BJ (cell line): ENCODE measurements at regions not wholly inside any gene's neighbourhood (a gene's known extent, or its start where the extent isn't known, plus 50 kb on each side); places are given as distances from the start of the nearest gene placed in this dataset.

Source experiments
- CTCF ChIA-PET: fragments of 350-600 bp; formaldehyde crosslinking; extraction: SDS; loops from one replicate; lab custom pipeline; 2021; ENCODE audit warnings: antibody characterized with exemption, inconsistent platforms; lab: Yijun Ruan, JAX
- POLR2A ChIA-PET: fragments of 300-600 bp; sonication (Branson Sonifier 250); formaldehyde crosslinking; extraction: SDS; loops from one replicate; lab custom pipeline; 2021; ENCODE audit warnings: antibody characterized with exemption; lab: Charles Lee
- DNase-seq: peaks from one replicate; pipeline ENCODE4 v3.0.0-alpha.2; 2011; ENCODE audit warnings: low read depth
- H3K27me3 ChIP-seq: 2 replicates; pipeline ENCODE4 v1.6.0; 2011; ENCODE audit warnings: low read length; ENCODE audit not compliant: control insufficient read depth, insufficient read depth
- H3K36me3 ChIP-seq: 2 replicates; pipeline ENCODE4 v1.5.1; 2011; ENCODE audit warnings: low read length; ENCODE audit not compliant: control insufficient read depth, insufficient read depth
- H3K4me3 ChIP-seq: 2 replicates; pipeline ENCODE4 v1.5.1; 2011; ENCODE audit warnings: low read depth, mild to moderate bottlenecking, control low read depth, low read length
- TF ChIP-seq, protein P1 (sequence below): IDR thresholded peaks from 2 replicates; pipeline ENCODE4 v1.5.1; 2011; ENCODE audit warnings: low read depth, mild to moderate bottlenecking, control low read depth, inconsistent platforms, low read length, moderate library complexity; ENCODE audit not compliant: insufficient read depth

DNA sequence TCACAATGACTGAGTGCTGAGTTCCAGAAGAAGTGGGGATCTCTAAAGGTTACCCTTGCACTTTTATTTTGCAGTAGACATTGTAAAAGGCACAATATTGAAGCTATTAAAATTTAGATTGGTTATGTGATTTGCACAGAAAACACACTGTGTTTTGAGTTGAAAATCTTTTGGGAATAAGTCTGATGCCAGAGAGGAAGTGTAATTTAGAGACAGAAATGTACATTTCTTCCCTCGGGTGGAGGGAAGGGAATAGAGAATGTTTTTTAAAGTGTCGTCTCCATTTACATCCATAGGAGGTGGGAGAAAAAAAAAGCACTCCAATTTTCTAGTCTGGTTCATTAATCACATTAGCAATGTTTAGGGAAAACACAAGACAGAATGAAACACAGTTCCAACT lies 465.8 kb downstream of the OLFM4 start:
- TF ChIP-seq, protein P1, sequence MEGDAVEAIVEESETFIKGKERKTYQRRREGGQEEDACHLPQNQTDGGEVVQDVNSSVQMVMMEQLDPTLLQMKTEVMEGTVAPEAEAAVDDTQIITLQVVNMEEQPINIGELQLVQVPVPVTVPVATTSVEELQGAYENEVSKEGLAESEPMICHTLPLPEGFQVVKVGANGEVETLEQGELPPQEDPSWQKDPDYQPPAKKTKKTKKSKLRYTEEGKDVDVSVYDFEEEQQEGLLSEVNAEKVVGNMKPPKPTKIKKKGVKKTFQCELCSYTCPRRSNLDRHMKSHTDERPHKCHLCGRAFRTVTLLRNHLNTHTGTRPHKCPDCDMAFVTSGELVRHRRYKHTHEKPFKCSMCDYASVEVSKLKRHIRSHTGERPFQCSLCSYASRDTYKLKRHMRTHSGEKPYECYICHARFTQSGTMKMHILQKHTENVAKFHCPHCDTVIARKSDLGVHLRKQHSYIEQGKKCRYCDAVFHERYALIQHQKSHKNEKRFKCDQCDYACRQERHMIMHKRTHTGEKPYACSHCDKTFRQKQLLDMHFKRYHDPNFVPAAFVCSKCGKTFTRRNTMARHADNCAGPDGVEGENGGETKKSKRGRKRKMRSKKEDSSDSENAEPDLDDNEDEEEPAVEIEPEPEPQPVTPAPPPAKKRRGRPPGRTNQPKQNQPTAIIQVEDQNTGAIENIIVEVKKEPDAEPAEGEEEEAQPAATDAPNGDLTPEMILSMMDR: no peak
- POLR2A ChIA-PET: no interaction called here
- DNase-seq: no peak
- CTCF ChIA-PET: no interaction called here
- Histone ChIP-seq H3K4me3 (no peak overlapping the region), H3K36me3 (no peaks in the 10 kb centered on the region), H3K27me3 (no peaks in the 10 kb centered on the region)

DNA sequence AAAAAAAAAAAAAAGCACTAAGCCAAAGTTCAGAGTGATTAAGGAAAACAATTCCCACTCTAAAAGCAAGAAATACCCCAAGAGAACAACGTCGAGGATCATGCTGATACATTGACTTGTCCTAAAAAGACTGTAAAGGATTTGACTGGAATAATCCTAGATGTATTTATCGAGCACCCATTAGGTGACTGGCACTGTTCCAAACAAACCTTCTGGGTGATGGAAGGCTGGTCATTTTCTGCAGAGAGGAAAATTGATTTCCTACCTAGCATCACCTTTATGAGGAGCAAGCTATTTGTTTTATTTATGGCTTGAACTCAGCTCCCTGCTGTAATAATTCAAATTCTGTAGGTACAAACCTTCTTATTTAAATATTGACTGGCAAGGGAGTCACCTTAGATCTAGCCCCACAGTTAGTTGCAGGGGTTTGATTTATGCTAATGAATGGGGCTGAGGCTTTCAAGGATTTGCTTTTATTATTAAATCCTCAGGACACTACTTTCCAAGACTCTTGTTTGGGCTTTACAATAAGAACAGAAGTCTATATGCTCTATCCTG lies 471.0 kb downstream of the OLFM4 start:
- H3K4me3 ChIP-seq: no peak overlapping the region
- no peaks in the 10 kb centered on the region for H3K27me3 ChIP-seq
- H3K36me3 ChIP-seq: no peaks in the 10 kb centered on the region
- TF ChIP-seq, protein P1: no peak
- ChIA-PET CTCF (no interaction called here), POLR2A (no interaction called here)
- DNase-seq: no peak

DNA sequence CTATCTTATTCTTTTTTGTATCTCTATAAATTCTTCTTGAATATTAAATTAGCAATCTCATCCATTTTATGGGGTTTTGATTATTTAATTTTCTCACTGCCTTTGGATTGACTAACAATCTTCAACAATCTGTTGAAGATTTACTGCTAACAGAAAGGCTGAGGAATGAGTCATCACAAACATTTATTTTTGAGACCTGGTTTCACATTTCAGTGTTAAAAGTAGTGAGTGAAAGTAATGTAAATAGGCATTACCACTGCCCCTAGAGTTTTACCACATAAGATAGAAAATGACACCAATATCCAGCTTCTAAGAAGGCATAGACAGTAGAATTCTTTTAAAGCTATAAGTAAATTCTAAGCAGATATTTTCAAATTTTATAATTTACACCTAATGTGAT lies 472.8 kb downstream of the OLFM4 start:
- TF ChIP-seq, protein P1: no peak
- H3K36me3 ChIP-seq: no peaks in the 10 kb centered on the region
- POLR2A ChIA-PET: no interaction called here
- no peak for DNase-seq
- CTCF ChIA-PET: no interaction called here
- no peaks in the 10 kb centered on the region for H3K27me3 ChIP-seq
- no peak overlapping the region for H3K4me3 ChIP-seq

DNA sequence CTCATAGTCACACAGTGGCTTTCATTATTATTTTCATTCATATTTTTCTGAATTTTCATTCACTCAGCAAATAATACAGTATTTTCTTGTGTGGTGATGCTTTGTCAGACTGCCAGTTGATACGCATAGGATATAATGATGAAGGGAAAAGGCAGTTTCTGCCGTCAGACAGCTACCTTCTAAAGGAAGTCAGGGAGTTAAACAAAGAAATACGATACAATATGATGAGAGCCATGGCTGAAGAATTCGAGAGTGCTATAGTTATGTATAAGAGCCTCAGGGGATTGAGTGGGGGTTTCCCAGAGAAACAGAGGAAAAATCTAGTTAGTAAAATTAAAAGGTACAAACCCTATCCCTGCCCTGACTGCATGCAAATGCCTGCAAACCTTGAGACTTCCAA lies 479.1 kb downstream of the OLFM4 start:
- DNase-seq: no peak
- Histone ChIP-seq H3K27me3 (no peaks in the 10 kb centered on the region), H3K36me3 (no peaks in the 10 kb centered on the region), H3K4me3 (no peak overlapping the region)
- TF ChIP-seq, protein P1: no peak
- CTCF ChIA-PET: no interaction called here
- POLR2A ChIA-PET: no interaction called here

DNA sequence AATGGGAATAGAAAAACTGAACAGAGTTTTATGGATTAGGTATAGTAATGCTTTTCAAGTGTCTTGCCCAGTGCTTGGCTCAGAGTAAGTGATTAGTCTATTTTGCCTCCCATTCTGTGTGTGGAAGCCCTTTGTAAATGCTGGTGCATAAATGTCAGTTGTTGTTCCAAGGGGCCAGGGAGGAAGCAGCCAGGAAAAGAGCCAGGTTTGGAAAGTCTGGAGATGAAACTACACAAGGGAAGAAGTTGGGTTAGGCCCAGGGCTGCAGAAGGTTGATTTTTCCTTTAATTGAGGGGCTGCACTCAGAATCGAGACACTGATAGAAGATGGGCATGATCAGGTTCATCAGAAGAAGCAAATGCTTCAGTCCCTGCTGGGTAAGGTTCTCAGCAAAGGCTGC lies 484.0 kb downstream of the OLFM4 start:
- DNase-seq: no peak
- no peaks in the 10 kb centered on the region for H3K36me3 ChIP-seq
- CTCF ChIA-PET: no interaction called here
- H3K27me3 ChIP-seq: no peaks in the 10 kb centered on the region
- no peak overlapping the region for H3K4me3 ChIP-seq
- TF ChIP-seq, protein P1: no peak
- POLR2A ChIA-PET: no interaction called here
